GM18517 (cell line): ENCODE measurements at regions not wholly inside any gene's neighbourhood (a gene's known extent, or its start where the extent isn't known, plus 50 kb on each side); places are given as distances from the start of the nearest gene placed in this dataset.
"Not testable (repeated sequence)": the region's sequence is repeated elsewhere in the genome, so short reads cannot be mapped to it uniquely, and the experiment has no call there.

Experiments
- ATAC-seq: cut with Tn5 transposase; IDR thresholded peaks from one replicate; pipeline ENCODE4 v1.9.1; 2021; ENCODE audit warnings: mild to moderate bottlenecking, moderate library complexity; ENCODE audit not compliant: unreplicated experiment

GRCh38 chr10:47646686-47647273, 116.6 kb downstream of the SYT15B start:
- not testable (repeated sequence) for ATAC-seq

GRCh38 chr10:47626975-47627374, 103.5 kb upstream of the AGAP9 start:
- not testable (repeated sequence) for ATAC-seq

GRCh38 chr10:47622719-47623118, 99.3 kb upstream of the AGAP9 start:
- not testable (repeated sequence) for ATAC-seq

GRCh38 chr10:47619300-47620012, 96.0 kb upstream of the AGAP9 start:
- not testable (repeated sequence) for ATAC-seq

- not testable (repeated sequence) for ATAC-seq
Measured at GRCh38 chr10:47609311-47609710, 85.9 kb upstream of the AGAP9 start.

GRCh38 chr10:47605791-47606773, 82.6 kb upstream of the AGAP9 start:
- not testable (repeated sequence) for ATAC-seq

- ATAC-seq = not testable (repeated sequence)
Measured at GRCh38 chr10:47600604-47601003, 77.2 kb upstream of the AGAP9 start.

GRCh38 chr10:47600127-47600526, 76.7 kb upstream of the AGAP9 start:
- not testable (repeated sequence) for ATAC-seq

GRCh38 chr10:47599657-47600056, 76.2 kb upstream of the AGAP9 start:
- ATAC-seq = not testable (repeated sequence)

- not testable (repeated sequence) for ATAC-seq
Measured at GRCh38 chr10:47593805-47594204, 70.4 kb upstream of the AGAP9 start.

GRCh38 chr10:47593129-47593528, 69.7 kb upstream of the AGAP9 start:
- ATAC-seq = not testable (repeated sequence)

- not testable (repeated sequence) for ATAC-seq
Measured at GRCh38 chr10:47590956-47591355, 67.5 kb upstream of the AGAP9 start.

- ATAC-seq = not testable (repeated sequence)
Measured at GRCh38 chr10:47590534-47590933, 67.1 kb upstream of the AGAP9 start.

GRCh38 chr10:47582051-47582450, 58.6 kb upstream of the AGAP9 start:
- not testable (repeated sequence) for ATAC-seq

- not testable (repeated sequence) for ATAC-seq
Measured at GRCh38 chr10:47580063-47580462, 56.6 kb upstream of the AGAP9 start.

GRCh38 chr10:47578547-47578946, 55.1 kb upstream of the AGAP9 start:
- ATAC-seq = peak; percentile 100
